ENCODE measurements at regions not wholly inside any gene's neighbourhood (a gene's known extent, or its start where the extent isn't known, plus 50 kb on each side); places are given as distances from the start of the nearest gene placed in this dataset.

- H3K4me3 ChIP-seq: no peak overlapping the region
- no peaks in the 10 kb centered on the region for H3K9me2 ChIP-seq (ENCODE audit: insufficient read depth)
- no peaks in the 10 kb centered on the region for H3K4me1 ChIP-seq (replicated peaks; ENCODE audit: insufficient read depth)
- H3K27ac ChIP-seq: no peak overlapping the region
- H3F3A ChIP-seq (ENCODE audit: insufficient read depth, low read depth): no peaks in the 10 kb centered on the region
- no peak overlapping the region for H2AFZ ChIP-seq
- H3K4me2 ChIP-seq: no peak overlapping the region
- TF ChIP-seq EZH2 (IDR thresholded peaks at IDR 0.05; ENCODE audit: low read depth) (no peak), CTCF (conservative IDR thresholded peaks at IDR 0.05) (no peak)
- H3K27me3 ChIP-seq (ENCODE audit: insufficient read depth, low read depth): no peaks in the 10 kb centered on the region
- intact Hi-C loops (cut with micrococcal nuclease; ENCODE audit: unreplicated experiment): no loop called here
- H3K36me3 ChIP-seq (ENCODE audit: low read depth): no peaks in the 10 kb centered on the region
- H3K79me2 ChIP-seq (ENCODE audit: low read depth): no peaks in the 10 kb centered on the region
- H4K20me1 ChIP-seq (ENCODE audit: insufficient read depth): no peaks in the 10 kb centered on the region
- H3K9me3 ChIP-seq (ENCODE audit: insufficient read depth, low read depth): no peaks in the 10 kb centered on the region
- BruUV-seq (replicated peaks): no TSS peak
- ChIA-PET POLR2A (ENCODE audit: unreplicated experiment) (no interaction called here), CTCF (interaction anchor here (0.6 kb wide), 1 partner anchor 119 kb away, joined by 3 read pairs; no protein-coding TSS in a partner anchor)
- DNase-seq: no peak
Observed at GRCh38 chrX:10106806-10107205, 50.0 kb upstream of the CLCN4 start.

All from PC-9 (cell line).